ENCODE measurements at regions not wholly inside any gene's neighbourhood (a gene's known extent, or its start where the extent isn't known, plus 50 kb on each side); places are given as distances from the start of the nearest gene placed in this dataset.

DNA sequence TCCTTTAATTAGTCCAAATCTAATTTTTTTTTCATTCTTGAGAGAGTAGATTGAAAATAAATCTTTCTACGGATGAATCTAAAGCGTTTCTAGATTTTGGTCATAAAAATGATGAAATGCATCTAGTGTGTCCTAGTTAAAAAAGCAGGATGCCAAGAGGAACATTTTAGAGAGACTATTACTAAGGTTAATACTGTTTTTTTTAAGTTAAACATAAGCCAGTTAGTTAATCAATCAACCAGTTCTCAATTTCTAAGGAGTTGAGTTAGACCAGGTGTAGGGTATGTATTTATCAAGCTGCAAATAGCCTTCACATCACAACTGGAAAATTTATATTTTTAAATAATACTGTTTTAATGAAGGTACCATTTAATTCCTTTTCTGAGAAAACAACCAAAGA, 679.5 kb upstream of the IGFBP7 start:
- ChIA-PET POLR2A (no interaction called here), CTCF (no interaction called here)

DNA sequence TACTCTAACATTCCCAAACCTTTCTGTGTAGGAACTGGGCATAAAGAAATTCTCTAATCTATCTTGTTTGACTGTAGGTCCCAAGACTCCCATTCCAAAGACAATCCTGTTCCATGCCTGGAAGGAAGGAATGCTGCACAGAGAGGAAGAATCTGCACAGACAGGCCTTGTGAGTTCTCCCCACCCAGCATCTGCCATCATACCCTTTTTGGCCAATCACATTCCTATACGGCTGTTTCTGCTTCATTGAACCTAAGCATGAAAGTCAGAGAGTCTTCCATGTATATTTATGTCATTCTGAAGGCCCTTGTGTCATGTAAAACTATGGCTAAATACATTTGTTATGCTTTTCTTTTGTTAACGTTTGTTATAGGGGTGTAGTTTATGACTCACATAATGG, 667.7 kb upstream of the IGFBP7 start:
- ChIA-PET CTCF (no interaction called here), POLR2A (no interaction called here)
- Histone ChIP-seq H3K27me3 (ENCODE audit: control insufficient read depth in 1 of 2, insufficient read depth in 2 of 2, low read length in 2 of 2) (no peaks in the 10 kb centered on the region), H3K9me3 (ENCODE audit: control insufficient read depth in 1 of 2, insufficient read depth in 1 of 2, low read length in 2 of 2) (peaks cover 0 to 3% of the 10 kb centered on the region in 2 experiments), H3K4me3 (ENCODE audit: low read length) (no peak overlapping the region), H3K27ac (ENCODE audit: low read depth in 1 of 2, low read length in 2 of 2) (no peak overlapping the region), H3K4me1 (ENCODE audit: insufficient read depth, low read length) (no peaks in the 10 kb centered on the region), H3K36me3 (ENCODE audit: insufficient read depth, low read length) (no peaks in the 10 kb centered on the region)
- H3K27me3 Mint-ChIP-seq: no peaks in the 10 kb centered on the region
- DNase-seq: no peak
- H3K27ac Mint-ChIP-seq: no peak overlapping the region
- H3K4me3 Mint-ChIP-seq: no peak overlapping the region
- intact Hi-C loops (cut with DNase I, micrococcal nuclease): no loop called here
- TF ChIP-seq, protein P1, sequence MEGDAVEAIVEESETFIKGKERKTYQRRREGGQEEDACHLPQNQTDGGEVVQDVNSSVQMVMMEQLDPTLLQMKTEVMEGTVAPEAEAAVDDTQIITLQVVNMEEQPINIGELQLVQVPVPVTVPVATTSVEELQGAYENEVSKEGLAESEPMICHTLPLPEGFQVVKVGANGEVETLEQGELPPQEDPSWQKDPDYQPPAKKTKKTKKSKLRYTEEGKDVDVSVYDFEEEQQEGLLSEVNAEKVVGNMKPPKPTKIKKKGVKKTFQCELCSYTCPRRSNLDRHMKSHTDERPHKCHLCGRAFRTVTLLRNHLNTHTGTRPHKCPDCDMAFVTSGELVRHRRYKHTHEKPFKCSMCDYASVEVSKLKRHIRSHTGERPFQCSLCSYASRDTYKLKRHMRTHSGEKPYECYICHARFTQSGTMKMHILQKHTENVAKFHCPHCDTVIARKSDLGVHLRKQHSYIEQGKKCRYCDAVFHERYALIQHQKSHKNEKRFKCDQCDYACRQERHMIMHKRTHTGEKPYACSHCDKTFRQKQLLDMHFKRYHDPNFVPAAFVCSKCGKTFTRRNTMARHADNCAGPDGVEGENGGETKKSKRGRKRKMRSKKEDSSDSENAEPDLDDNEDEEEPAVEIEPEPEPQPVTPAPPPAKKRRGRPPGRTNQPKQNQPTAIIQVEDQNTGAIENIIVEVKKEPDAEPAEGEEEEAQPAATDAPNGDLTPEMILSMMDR (IDR thresholded peaks at IDR 0.05): no peak
- H3K36me3 Mint-ChIP-seq (ENCODE audit: low read depth): no peaks in the 10 kb centered on the region
- H3K4me1 Mint-ChIP-seq (ENCODE audit: low read depth): no peaks in the 10 kb centered on the region
- ATAC-seq (ENCODE audit: poor library complexity): no peak
- peaks cover 16% of the 10 kb centered on the region for H3K9me3 Mint-ChIP-seq

More for the DNA sequence above, 679.5 kb upstream of the IGFBP7 start:
- Mint-ChIP-seq H3K4me3 (no peak overlapping the region), H3K9me3 (no peaks in the 10 kb centered on the region), H3K27me3 (no peaks in the 10 kb centered on the region), H3K27ac (no peak overlapping the region), H3K4me1 (ENCODE audit: low read depth) (no peaks in the 10 kb centered on the region), H3K36me3 (ENCODE audit: low read depth) (no peaks in the 10 kb centered on the region)
- H3K27ac ChIP-seq (ENCODE audit: low read depth in 1 of 2, low read length in 2 of 2): no peak overlapping the region
- TF ChIP-seq, protein P1 (IDR thresholded peaks at IDR 0.05): no peak
- no peak for DNase-seq
- H3K27me3 ChIP-seq (ENCODE audit: control insufficient read depth in 1 of 2, insufficient read depth in 2 of 2, low read length in 2 of 2): no peaks in the 10 kb centered on the region
- peaks cover 0 to 4% of the 10 kb centered on the region in 2 experiments for H3K9me3 ChIP-seq (ENCODE audit: control insufficient read depth in 1 of 2, insufficient read depth in 1 of 2, low read length in 2 of 2)
- intact Hi-C loops (cut with DNase I, micrococcal nuclease): no loop called here
- no peak for ATAC-seq (ENCODE audit: poor library complexity)
- H3K4me3 ChIP-seq (ENCODE audit: low read length): no peak overlapping the region
- no peaks in the 10 kb centered on the region for H3K4me1 ChIP-seq (ENCODE audit: insufficient read depth, low read length)
- no peaks in the 10 kb centered on the region for H3K36me3 ChIP-seq (ENCODE audit: insufficient read depth, low read length)

DNA sequence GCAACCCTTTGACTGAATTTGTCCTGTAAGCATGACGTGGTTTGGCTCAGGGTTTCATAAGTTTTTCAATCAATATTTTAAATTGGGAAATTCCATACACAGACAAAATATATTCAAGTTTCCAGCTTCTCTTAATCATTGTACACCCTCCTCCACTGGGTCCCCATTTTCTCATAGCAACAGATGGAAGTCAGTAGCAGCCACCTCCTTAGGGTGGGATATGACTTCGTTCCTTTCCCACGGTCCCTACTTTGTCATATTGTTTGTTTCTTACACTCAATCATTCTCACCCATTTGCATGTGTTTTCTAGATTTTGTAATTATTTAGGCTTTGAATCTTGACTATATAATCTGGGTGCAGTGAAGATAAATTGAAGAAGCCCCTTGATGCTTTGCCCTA, 664.5 kb upstream of the IGFBP7 start:
- no peak for ATAC-seq (ENCODE audit: poor library complexity)

More for the DNA sequence above, 664.5 kb upstream of the IGFBP7 start:
- no peak overlapping the region for H3K4me3 ChIP-seq (ENCODE audit: low read length)
- no peak for DNase-seq
- H3K27ac ChIP-seq (ENCODE audit: low read depth in 1 of 2, low read length in 2 of 2): no peak overlapping the region
- no peaks in the 10 kb centered on the region for H3K4me1 ChIP-seq (ENCODE audit: insufficient read depth, low read length)
- Mint-ChIP-seq H3K27ac (no peak overlapping the region), H3K4me1 (ENCODE audit: low read depth) (no peaks in the 10 kb centered on the region), H3K36me3 (ENCODE audit: low read depth) (no peaks in the 10 kb centered on the region), H3K4me3 (no peak overlapping the region), H3K27me3 (no peaks in the 10 kb centered on the region), H3K9me3 (peaks cover 9% of the 10 kb centered on the region)
- intact Hi-C loops (cut with DNase I, micrococcal nuclease): no loop called here
- no peaks in the 10 kb centered on the region for H3K27me3 ChIP-seq (ENCODE audit: control insufficient read depth in 1 of 2, insufficient read depth in 2 of 2, low read length in 2 of 2)
- TF ChIP-seq, protein P1 (IDR thresholded peaks at IDR 0.05): no peak
- ChIA-PET CTCF (no interaction called here), POLR2A (no interaction called here)
- H3K36me3 ChIP-seq (ENCODE audit: insufficient read depth, low read length): no peaks in the 10 kb centered on the region
- peaks cover 0 to 3% of the 10 kb centered on the region in 2 experiments for H3K9me3 ChIP-seq (ENCODE audit: control insufficient read depth in 1 of 2, insufficient read depth in 1 of 2, low read length in 2 of 2)

Measured in CD4-positive, alpha-beta T cell (primary cell).